ENCODE measurements at regions not wholly inside any gene's neighbourhood (a gene's known extent, or its start where the extent isn't known, plus 50 kb on each side); places are given as distances from the start of the nearest gene placed in this dataset.

DNA sequence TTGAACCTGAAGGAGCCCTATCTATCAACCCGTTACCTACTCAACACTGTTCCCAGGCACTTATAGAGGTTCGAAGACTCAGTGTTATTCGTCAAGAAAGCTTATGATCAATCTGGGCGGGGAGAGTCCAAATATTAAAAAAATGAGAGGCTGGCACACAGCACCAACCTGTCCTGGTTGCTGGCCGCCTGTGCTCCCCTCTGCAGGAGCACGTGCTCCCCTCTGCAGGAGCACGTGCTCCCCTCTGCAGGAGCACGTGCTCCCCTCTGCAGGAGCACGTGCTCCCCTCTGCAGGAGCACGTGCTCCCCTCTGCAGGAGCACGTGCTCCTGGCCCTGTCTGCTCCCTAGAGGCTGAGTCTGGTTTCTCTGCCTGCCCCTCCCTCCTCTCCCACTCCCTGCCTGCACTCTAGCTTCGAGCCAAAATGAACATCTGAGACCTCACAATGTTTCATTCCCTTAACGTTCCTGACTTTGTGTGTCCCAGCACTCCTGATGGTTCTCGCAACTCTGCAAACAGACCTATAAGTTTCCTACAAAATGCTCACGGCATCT, 614.0 kb upstream of the ID2 start:
- peak overlapping the region; percentile 57 for H3K27ac Mint-ChIP-seq
- H3K4me3 Mint-ChIP-seq: no peak overlapping the region
- H3K9ac ChIP-seq: no peak overlapping the region
- H3K4me1 ChIP-seq: no peaks in the 10 kb centered on the region
- peak overlapping the region; percentile 47 for H2AFZ ChIP-seq (replicated peaks)
- no peak overlapping the region for H3K27ac ChIP-seq
- TF ChIP-seq EZH2 (IDR thresholded peaks at IDR 0.05) (no peak), CTCF (IDR thresholded peaks at IDR 0.05) (no peak), EZH2phosphoT487 (IDR thresholded peaks at IDR 0.05) (no peak)
- peaks cover 3% of the 10 kb centered on the region for H3K9me3 Mint-ChIP-seq
- H3K79me2 ChIP-seq (ENCODE audit: low read depth): no peaks in the 10 kb centered on the region
- no peaks in the 10 kb centered on the region for H4K20me1 ChIP-seq (ENCODE audit: low read depth)
- no peak overlapping the region for H3K4me3 ChIP-seq
- H3K27me3 ChIP-seq: no peaks in the 10 kb centered on the region
- H3K36me3 ChIP-seq: no peaks in the 10 kb centered on the region
- no peak overlapping the region for H3K4me2 ChIP-seq
- H3K27me3 Mint-ChIP-seq (ENCODE audit: insufficient read depth, low read depth): peaks cover 2% of the 10 kb centered on the region
- no peaks in the 10 kb centered on the region for H3K36me3 Mint-ChIP-seq
- H3K4me1 Mint-ChIP-seq: no peaks in the 10 kb centered on the region
- no peaks in the 10 kb centered on the region for H3K9me3 ChIP-seq (ENCODE audit: low read depth)
- no peaks in the 10 kb centered on the region for H3F3A ChIP-seq (ENCODE audit: low read depth)
- no peak for DNase-seq (ENCODE audit: low spot score)

DNA sequence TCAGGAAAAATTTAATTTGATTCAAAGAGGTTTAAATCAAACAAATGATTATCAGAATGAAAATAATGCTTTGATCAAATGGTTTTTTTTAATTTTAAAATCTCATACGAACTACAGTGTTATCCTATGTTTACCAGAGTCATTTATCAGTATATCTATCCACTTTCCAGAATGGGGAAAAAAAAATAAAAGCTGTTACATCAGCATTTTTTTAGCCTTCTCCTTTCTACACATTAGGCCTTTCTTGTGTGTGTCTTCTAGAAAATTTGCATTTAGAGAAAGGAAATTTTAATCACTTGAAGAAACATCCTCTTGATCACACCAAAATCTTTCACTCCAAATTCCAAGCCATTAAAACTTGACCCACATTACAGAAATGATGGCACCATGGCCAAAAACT, 608.9 kb upstream of the ID2 start:
- Histone ChIP-seq H2AFZ (replicated peaks) (no peak overlapping the region), H3K79me2 (ENCODE audit: low read depth) (no peaks in the 10 kb centered on the region), H3K9me3 (ENCODE audit: low read depth) (no peaks in the 10 kb centered on the region), H3K27ac (no peak overlapping the region), H3K36me3 (no peaks in the 10 kb centered on the region), H3K9ac (no peak overlapping the region), H3K27me3 (no peaks in the 10 kb centered on the region), H3K4me3 (no peak overlapping the region), H3K4me2 (no peak overlapping the region), H4K20me1 (ENCODE audit: low read depth) (no peaks in the 10 kb centered on the region), H3K4me1 (no peaks in the 10 kb centered on the region), H3F3A (ENCODE audit: low read depth) (no peaks in the 10 kb centered on the region)
- DNase-seq (ENCODE audit: low spot score): no peak
- TF ChIP-seq CTCF (IDR thresholded peaks at IDR 0.05): no peak
- H3K4me3 Mint-ChIP-seq: no peak overlapping the region
- H3K27ac Mint-ChIP-seq: no peak overlapping the region
- H3K4me1 Mint-ChIP-seq: no peaks in the 10 kb centered on the region
- peaks cover 6% of the 10 kb centered on the region for H3K9me3 Mint-ChIP-seq
- peaks cover 2% of the 10 kb centered on the region for H3K36me3 Mint-ChIP-seq
- peaks cover 2% of the 10 kb centered on the region for H3K27me3 Mint-ChIP-seq (ENCODE audit: insufficient read depth, low read depth)

DNA sequence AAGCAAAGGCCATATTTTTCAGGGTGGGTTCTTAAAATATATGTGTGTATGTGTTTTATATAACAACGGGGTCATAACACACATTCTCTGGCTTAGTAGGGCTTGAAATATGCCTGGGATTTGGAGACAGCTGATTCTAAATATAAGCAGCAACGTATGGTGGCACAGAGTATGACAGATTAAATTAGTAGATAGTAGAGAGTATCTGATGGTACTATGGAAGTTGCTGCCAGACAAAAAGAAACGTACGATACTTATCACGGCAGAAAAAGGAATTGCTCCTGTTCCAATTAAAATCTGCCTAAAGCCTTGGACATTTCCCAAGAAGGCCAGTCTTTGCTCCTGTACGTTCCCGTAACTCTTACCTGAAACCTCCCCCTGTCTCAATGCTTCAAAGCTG, 607.9 kb upstream of the ID2 start:
- H3K27ac ChIP-seq: no peak overlapping the region
- TF ChIP-seq CTCF (IDR thresholded peaks at IDR 0.05) (no peak), EZH2 (IDR thresholded peaks at IDR 0.05) (no peak)
- H3K4me1 ChIP-seq: no peaks in the 10 kb centered on the region
- no peaks in the 10 kb centered on the region for H3K36me3 ChIP-seq
- H3K4me3 ChIP-seq: no peak overlapping the region
- no peaks in the 10 kb centered on the region for H4K20me1 ChIP-seq (ENCODE audit: low read depth)
- Mint-ChIP-seq H3K4me1 (no peaks in the 10 kb centered on the region), H3K4me3 (no peak overlapping the region), H3K36me3 (peaks cover 2% of the 10 kb centered on the region), H3K27ac (no peak overlapping the region), H3K27me3 (ENCODE audit: insufficient read depth, low read depth) (peaks cover 2% of the 10 kb centered on the region), H3K9me3 (peaks cover 9% of the 10 kb centered on the region)
- H3K9ac ChIP-seq: no peak overlapping the region
- H3K4me2 ChIP-seq: no peak overlapping the region
- no peak overlapping the region for H2AFZ ChIP-seq (replicated peaks)
- no peaks in the 10 kb centered on the region for H3F3A ChIP-seq (ENCODE audit: low read depth)
- no peaks in the 10 kb centered on the region for H3K79me2 ChIP-seq (ENCODE audit: low read depth)
- no peaks in the 10 kb centered on the region for H3K9me3 ChIP-seq (ENCODE audit: low read depth)
- DNase-seq (ENCODE audit: low spot score): no peak
- no peaks in the 10 kb centered on the region for H3K27me3 ChIP-seq
